ENCODE measurements at regions not wholly inside any gene's neighbourhood (a gene's known extent, or its start where the extent isn't known, plus 50 kb on each side); places are given as distances from the start of the nearest gene placed in this dataset.
A peak's percentile ranks its signal among the peaks of the same experiment; 100 is the strongest.

- DNase-seq = no peak
Measured at GRCh38 chr6:149186873-149187272, 130.6 kb upstream of the TAB2 start.

GRCh38 chr6:149190224-149190831 lies 127.2 kb upstream of the TAB2 start:
- peak; percentile 51 for DNase-seq

- DNase-seq = no peak
Measured at GRCh38 chr6:149194820-149195558, 122.5 kb upstream of the TAB2 start.

GRCh38 chr6:149196091-149196490 lies 121.4 kb upstream of the TAB2 start:
- DNase-seq = no peak

- DNase-seq = no peak
Measured at GRCh38 chr6:149197482-149197881, 120.0 kb upstream of the TAB2 start.

- DNase-seq = no peak
Measured at GRCh38 chr6:149198265-149198664, 119.2 kb upstream of the TAB2 start.

GRCh38 chr6:149200282-149200945 lies 117.1 kb upstream of the TAB2 start:
- no peak for DNase-seq

- DNase-seq = no peak
Measured at GRCh38 chr6:149201068-149201655, 116.3 kb upstream of the TAB2 start.

- no peak for DNase-seq
Measured at GRCh38 chr6:149202100-149202499, 115.4 kb upstream of the TAB2 start.

GRCh38 chr6:149202952-149203351 lies 114.6 kb upstream of the TAB2 start:
- DNase-seq = no peak

- DNase-seq = no peak
Measured at GRCh38 chr6:149203509-149203908, 114.0 kb upstream of the TAB2 start.

GRCh38 chr6:149208134-149208601 lies 109.3 kb upstream of the TAB2 start:
- no peak for DNase-seq

GRCh38 chr6:149209871-149210775 lies 107.4 kb upstream of the TAB2 start:
- peak; percentile 28 for DNase-seq

- DNase-seq = peak; percentile 30
Measured at GRCh38 chr6:149211046-149211571, 106.4 kb upstream of the TAB2 start.

- no peak for DNase-seq
Measured at GRCh38 chr6:149212206-149212605, 105.3 kb upstream of the TAB2 start.

- DNase-seq = no peak
Measured at GRCh38 chr6:149212892-149213801, 104.4 kb upstream of the TAB2 start.

- no peak for DNase-seq
Measured at GRCh38 chr6:149213829-149214228, 103.7 kb upstream of the TAB2 start.

GRCh38 chr6:149216459-149216858 lies 101.1 kb upstream of the TAB2 start:
- DNase-seq = no peak

GRCh38 chr6:149217466-149217888 lies 100.0 kb upstream of the TAB2 start:
- DNase-seq = no peak

GRCh38 chr6:149218471-149218870 lies 99.0 kb upstream of the TAB2 start:
- no peak for DNase-seq

GRCh38 chr6:149218915-149219314 lies 98.6 kb upstream of the TAB2 start:
- DNase-seq = no peak
